EL (cell line): ENCODE measurements at regions not wholly inside any gene's neighbourhood (a gene's known extent, or its start where the extent isn't known, plus 50 kb on each side); places are given as distances from the start of the nearest gene placed in this dataset.
"Not testable (repeated sequence)": the region's sequence is repeated elsewhere in the genome, so short reads cannot be mapped to it uniquely, and the experiment has no call there.

Source experiments
- DNase-seq: peaks from one replicate; pipeline ENCODE4 v3.0.0-alpha.2; 2016

DNA sequence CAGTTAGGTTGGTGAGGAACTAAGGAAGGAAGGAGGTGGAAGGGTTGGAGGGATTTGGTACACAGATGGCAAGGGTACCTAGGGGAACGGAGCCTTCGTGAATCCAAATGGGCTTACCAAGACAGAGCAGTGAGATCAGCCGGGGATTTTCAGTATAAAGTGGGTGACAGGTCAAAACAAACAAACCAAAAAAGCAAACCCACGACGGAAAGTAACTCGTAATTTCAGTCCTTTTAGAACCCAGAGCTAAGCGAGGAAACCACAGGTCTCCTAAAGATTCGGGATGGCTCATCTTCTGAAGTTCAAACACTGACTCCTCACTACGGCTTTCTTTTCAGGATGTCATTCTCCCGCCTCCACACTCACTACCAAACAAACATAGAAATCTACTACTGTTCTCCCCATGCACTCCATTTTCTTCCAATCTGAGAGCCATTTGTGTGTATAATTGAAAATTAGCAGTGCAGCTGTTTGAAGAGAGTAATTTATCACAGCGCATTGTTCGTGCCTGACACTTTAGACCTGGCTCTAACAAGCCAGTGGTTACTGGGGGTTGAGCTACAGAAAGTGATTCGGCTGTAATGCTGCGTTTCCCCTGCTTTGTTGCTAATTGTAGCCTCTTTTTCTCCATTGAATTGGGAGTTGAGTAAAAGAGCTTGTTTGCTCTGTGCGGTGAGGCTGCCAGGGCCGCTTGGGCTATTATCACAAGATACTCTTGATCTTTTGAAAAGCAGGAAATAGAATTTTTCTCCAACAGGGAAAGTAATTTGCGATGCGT lies 64.7 kb upstream of the CCDC39 start:
- DNase-seq, result no peak

DNA sequence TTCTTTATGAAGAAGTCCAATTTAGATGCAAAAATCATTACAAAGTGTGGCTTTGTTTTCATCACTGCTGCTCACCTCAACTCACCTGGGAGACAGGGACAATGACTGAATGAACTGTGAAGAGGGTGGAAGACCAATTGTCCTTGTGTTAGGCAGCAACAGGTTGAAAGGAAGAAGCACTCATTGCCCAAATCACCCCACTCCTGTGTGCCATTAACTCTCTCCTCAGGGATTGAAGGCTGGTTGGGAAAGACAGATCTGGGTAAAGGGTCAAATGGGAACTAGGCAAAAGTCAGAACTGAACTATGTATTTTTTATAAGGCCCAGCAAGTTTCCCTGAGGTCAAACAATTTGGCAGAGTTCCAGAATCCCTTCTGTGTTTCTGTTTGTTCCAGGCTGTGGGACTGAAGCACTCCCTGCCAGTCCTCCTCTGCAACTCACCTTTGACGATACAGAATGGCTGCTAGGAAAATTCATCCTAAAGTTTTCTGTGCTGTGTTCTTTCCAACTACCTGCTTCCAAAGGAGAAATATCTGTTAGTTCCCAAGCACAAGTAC lies 68.6 kb upstream of the CCDC39 start:
- DNase-seq, result no peak

DNA sequence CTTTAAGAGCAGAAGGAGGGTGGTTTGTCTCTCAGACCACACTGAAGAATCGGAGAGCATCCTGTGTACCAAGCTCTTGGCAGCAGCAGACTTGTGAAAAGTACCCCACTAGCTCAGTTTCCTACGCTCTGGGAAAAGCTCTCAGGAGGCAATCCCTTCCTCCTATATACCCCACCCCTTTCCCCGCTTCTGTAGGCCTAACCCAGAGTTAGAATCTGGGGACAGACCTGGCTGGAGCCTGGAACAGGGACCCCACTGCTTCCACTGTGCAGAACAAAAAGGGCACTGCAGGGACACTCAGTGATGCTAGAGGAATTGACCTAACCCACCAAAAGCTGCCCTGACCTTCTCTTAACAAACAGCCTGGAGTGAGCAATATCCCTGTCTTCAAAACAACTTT lies 70.0 kb upstream of the CCDC39 start:
- DNase-seq, result no peak

DNA sequence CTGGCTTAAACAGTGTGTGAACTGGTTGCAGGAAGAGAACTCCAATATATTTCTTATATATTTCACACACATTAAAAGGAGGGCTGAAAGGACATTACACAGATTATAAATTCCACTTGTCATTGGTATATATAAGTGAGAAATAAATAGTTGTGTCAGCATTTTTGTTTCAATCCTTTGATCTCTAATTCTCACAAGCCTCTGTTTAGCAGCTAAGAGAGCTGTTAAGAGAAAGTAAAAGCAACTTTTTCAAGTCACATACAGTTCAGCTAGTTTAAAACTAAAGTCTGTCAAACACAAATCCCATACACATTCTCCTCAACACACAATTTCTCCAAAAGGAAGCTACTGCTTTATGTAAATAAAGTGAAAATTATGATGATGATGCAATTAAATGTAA lies 70.5 kb upstream of the CCDC39 start:
- DNase-seq, result no peak

DNA sequence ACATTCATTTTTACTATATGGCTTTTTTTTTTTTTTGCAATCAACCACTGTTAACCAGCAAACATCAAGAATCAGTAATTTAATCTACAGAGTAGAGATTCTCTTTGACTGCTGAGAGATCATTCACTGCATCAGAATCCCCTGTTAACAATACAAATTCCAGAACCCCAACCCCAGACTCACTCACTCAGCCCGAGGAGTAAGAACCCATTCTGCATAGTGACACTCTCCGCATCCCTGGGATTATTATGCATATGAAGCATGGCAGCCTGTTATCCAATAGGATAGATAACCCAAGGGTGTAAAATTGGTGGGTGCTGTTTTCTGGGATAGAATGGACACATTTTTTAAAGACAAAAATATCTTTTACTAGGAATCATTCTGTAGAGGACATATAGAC lies 76.3 kb upstream of the CCDC39 start:
- DNase-seq, result no peak

DNA sequence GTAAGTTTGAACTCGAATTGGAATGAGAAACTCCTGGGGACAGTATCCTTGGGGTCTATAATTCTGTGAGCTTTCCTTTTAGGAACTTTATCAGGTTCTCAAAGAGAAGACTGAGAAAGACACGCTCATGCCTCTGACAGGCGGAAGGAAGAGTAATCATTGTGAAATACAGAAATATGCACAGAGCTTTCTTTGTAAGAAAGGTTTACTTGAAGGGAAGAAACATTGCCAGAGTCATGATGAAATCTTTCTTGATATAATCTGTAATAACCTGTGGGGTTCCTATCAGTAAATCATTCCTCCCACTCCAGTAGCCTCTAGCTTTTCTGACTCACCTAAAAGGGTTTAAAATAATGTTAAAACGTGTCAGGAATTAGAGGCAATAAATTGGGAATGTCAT lies 83.6 kb upstream of the CCDC39 start:
- DNase-seq, result no peak

DNA sequence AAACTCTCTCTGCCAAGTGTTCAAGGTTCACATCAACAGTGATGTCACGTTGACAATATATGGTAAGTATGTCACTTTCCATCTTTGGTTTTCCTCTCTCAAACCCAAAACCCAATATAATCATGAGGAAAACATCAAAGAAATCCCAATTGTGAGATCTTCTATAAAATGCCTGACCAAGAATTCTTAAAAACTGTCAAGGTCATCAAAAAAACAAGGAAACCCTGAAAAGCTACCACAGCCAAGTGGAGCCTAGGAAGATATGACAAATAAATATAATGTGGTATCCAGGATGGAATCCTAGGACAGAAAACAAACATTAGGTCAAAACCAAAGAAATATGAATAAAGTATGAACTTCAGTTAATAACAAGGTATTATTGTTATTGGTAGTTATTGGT lies 85.2 kb upstream of the CCDC39 start:
- DNase-seq, result no peak

DNA sequence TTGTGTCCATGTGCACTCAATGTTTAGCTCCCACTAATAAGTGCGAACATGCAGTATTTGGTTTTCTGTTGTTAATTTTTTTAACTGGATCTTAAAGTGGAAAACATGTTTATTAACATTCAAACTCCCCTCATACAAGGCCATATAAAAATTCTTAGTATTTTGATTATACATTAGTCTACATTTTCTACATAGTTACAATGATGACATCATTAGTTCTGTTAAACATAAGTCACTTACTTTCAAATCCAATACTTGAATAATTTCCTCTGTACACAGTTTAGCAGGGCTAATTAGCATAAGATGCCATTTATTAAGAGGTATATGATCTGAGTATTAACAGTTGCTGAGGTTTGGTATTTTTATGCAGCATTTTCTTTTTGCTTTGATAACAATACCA lies 91.3 kb upstream of the CCDC39 start:
- no peak for DNase-seq

DNA sequence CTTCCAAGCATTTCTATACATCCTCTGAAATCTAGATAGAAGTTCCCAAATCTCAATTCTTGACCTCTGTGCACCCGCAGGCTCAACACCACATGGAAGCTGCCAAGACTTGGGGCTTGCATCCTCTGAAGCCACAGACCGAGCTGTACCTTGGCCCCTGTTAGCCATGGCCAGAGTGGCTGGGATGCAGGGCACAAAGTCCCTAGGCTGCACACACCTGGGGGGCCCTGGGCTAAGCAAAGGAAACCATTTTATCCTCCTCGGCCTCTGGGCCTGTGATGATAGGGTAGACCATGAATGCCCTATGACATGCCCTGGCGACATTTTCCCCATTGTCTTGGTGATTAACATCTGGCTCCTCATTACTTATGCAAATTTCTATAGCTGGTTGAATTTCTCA lies 97.1 kb upstream of the CCDC39 start:
- DNase-seq, result no peak

DNA sequence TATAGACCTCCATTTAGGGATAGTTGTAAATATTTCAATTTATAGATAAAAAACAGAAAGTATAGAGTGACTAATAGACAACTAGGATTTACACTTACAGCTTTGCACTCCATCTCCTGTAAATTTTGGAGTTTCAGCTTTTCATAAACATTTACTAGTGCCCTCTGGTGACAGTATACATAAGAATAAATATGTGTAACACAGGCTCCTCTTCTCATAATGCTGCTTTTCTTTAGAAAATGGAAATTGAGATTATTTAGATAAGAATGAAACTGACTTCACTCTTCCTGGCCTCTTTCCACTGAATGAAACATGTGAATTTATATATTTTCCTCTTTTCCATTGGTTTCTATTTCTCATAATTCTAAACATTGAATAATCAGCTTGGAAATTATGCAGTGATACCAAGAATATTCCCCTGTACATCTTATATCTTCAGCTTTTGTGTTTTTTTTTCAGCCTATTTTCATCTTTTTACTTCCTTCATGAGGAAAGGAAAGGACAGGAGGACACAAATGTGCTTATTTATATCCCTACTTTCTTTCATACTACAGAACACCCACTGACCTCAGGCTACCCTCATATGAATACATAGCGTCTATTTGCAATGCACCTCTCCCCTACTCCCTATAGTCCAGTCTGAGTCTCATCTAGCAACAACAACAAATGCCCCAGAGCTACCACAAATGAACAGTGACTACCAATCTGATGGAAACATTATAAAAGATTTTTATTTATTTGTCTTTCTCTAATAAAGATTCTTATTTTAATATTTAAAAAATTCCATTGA lies 103.1 kb upstream of the CCDC39 start:
- DNase-seq, result no peak

DNA sequence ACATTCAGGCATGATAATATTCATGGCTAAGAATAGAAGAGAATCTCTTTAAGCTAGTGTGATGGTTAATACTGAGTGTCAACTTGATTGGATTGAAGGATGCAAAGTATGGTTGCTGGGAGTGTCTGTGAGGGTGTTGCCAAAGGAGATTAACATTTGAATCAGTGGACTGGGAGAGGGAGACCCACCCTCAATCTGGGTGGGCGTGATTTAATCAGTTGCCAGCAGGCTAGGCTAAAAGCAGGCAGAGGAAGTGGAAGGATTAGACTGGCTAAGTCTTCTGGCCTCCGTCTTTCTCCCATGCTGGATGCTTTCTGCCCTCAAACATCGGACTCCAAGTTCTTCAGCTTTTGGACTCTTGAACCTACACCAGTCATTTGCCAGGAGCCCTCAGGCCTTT lies 106.9 kb upstream of the CCDC39 start:
- DNase-seq, result not testable (repeated sequence)

DNA sequence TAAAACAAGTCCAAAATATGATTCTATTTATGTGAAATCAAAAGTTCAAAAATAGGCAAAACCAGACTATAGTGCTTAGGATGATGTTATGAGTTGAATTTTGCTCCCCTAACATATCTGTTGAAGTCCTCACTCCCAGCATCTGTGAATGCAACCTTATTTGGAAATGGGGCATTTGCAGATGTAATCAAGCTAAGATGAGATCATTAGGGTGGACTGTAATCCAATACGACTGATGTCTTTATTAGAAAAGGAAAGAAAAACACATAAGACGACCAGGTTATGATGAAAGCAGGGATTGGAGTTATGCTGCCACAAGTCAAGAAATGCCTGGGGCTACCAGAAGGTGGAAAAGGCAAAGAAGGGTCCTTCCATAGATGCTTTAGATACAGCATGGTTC lies 110.5 kb upstream of the CCDC39 start:
- no peak for DNase-seq

DNA sequence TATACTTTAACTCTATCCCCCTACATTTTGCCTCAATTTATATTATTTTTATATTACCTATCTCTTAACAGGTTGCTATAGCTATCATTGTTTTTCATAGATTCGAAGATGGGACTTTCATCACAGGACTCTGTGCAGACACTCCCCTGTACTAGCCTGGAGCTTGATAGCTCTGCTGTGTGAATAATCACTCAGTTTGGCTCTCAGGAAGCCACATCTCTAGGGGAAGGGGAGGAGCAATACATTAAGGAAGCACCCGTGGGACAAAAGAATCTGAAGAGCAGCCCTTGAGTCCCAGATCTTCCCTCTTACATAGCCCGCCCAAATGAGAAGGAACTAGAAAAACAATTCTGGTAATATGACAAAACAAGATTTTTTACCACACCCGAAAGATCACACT lies 114.3 kb upstream of the FXR1 start:
- DNase-seq, result no peak

DNA sequence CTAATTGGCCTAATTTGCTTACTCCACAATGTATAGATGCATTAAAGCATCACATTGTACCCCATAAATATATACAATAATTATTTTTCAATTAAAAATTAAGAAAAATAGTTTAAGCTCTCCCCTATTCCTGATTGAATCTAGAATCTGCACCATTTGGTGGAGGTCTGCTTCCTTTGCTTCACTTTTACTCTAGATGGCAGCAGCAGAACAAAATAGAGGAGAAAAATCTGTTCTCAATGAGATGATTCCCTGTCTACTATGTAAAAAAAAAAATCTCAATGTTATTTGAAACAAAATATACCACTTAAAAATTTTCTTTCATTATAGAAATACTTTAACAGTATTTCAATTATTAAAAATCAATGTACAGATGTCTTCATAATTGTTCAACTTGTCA lies 109.6 kb upstream of the FXR1 start:
- peak; percentile 9 for DNase-seq

DNA sequence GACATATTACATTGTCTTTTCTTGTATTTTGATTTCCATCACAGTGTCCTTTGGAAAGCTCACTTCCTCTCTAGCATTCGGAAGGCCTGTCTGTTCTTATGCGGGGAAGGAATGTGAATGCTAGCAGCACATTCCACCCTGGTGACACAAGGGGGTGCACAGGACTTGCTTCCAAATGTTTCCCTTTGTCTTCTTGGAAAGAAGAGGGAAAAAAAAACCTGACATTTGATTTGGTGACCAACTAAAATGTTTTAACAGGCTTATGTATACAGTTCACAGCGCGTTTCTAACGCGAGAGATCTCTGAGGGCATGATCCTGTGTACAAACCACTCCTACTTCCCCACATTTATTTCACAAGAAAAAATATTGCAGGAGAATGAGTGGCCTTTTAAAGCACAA lies 107.6 kb upstream of the FXR1 start:
- DNase-seq, result peak; percentile 47

DNA sequence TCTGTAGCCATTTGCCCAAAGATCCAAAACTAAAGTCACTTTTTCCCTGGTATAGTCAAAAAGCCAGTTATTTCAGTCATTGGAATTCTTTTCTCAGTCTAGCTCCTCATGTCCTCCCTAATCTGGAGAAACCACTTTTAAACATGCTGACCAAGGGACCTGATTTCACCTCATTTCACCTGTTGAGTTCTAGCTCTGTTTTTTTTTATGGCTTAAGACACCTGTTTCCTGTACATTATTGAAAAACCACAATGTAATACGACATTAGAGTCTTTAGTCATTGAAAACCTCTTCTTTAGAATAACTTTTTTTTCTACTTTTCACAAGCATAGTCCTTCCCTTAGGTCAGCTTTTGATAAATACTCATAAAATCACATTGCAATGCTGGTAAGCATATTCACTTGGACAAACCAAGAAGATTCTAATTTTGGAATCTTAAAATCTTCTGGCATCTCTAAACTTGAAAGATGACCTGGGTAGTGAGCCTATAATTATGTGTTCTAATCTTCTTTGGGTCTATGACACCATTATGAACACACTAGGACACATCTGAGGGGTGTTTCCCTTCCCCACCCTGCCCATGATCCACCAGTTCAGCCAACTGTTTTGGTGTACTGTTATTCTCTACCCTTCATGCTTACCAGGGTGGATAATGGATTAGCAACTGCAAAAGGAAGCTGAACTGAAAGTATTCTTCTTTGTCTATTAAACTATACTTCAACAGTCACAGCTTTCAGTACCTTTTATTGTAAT lies 103.5 kb upstream of the FXR1 start:
- DNase-seq, result no peak

DNA sequence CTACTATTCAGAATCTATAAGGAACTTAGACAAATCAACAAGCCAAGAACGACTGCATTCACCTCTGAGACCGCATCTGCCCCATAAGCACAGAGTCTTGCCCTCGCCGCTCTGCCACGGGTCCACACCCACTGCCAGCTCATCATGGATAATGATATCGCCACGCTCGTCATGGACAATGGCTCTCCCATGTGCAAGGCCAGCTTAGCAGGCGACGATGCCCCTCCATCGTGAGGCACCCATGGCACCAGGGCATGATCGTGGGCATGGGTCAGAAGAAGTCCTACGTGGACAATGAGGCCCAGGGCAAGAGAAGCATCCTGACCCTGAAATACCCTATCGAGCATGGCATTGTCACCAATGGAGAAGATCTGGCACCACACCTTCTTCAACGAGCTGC lies 92.1 kb upstream of the FXR1 start:
- no peak for DNase-seq

DNA sequence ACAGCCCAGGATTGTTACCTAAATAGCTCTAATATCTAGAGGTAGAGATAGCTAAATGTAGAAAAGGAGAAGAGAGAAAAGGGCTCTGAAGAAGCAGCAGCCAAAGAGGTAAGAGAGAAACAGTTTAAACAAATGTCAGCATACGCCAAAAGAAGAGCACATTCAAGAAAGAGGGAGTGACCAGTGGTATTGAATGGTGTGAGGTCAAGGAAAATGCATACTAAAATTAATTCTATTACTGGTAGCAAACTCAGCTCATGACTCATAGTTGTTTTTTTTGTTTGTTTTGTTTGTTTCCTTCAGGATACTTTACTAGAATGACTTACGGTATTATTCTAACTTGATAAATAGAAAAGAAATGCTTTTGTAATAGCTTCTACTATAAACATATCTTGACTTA lies 86.5 kb upstream of the FXR1 start:
- no peak for DNase-seq

DNA sequence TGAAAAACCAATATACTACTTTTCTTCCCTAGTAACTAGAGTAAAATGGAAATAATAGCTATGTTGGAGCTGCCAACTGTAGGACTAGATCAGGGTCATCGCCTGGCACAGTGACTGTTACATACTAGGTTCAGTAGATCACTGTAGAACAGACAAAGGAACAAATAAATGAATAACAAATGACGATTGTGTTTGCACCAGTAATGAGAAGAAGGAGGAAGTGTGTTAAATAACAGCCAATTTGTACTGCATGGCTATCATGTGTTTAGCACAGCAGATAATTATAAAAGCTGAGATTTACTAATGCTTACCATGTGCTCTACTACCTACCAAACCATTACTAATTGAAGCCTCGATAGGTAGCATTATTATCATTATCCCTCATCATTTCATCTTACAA lies 85.3 kb upstream of the FXR1 start:
- DNase-seq, result no peak

DNA sequence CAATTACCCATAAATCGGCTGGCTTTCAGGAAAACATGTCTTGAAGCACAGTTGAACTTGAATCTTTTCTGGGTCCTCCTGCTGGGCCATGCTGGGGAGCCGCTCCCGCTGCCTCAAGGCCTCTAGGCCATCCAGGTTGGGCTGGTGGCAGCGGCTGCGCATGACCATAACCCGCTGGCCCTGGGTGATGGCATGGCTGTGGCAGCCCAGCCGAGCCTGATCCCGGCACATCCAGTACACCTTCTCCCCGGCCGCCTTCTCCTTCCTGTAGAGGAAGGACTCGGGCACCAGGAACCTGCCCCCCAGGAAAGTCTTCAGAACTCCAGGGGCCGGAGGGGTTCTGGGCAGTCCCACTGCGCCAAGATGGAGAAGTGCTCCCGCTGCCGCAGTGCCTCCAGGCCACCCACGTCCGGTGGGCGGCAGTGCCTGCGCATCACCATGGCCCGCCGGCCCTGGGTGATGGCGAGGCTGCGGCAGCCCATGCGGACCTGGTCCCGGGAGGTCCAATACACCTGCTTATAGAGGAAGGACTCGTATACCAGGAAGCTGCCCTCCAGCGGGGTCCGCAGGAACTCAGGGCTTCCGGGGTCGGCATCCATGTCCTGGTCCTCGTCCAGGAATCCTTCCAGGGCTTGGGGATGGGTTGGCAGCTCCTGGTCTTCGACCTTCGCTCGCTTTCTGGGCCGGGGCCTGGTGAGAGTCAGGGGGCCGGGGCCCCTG lies 84.3 kb upstream of the FXR1 start:
- DNase-seq, result no peak

DNA sequence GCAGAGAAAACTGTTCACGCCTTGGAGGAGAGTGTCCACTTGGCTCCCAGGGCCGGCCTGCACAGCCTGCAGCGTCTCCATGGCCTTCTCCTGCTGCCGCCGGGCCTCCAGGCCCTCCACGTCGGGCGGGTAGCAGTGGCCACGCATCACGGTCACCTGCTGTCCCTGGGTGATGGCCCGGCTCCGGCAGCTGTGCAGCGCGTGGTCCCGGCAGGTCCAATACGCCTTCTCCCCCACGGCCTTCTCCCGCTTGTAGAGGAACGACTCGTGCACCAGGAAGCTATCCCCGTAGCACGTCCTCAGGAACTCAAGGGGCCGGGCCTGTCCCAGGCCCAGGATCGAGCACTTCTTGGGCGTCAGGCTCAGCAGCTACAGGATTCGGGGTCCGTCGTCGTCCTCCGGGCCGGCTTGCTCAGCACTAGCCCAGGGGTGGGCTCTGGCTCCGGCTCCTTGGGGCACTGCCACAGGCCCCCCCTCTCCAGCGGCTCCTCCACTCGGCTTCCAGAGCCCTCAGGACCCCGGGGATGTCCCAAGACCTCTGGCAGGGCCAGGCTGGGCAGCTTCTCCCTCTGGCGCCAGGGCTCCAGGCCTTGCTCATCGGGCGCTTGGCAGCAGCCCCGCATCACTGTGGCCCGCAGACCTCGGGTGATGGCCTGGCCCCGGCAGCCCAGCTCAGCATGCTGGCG lies 83.6 kb upstream of the FXR1 start:
- no peak for DNase-seq
